Vagina (tissue), 2 donors: ENCODE measurements at regions not wholly inside any gene's neighbourhood (a gene's known extent, or its start where the extent isn't known, plus 50 kb on each side); places are given as distances from the start of the nearest gene placed in this dataset.
"Not testable (repeated sequence)": the region's sequence is repeated elsewhere in the genome, so short reads cannot be mapped to it uniquely, and the experiment has no call there.

Experiments used
- DNase-seq, 2 donors: peaks; one replicate each; pipeline ENCODE4 v3.0.0-alpha.2; 2017; ENCODE audit errors: extremely low spot score in 2 of 2
- H3K27ac ChIP-seq: fragments of 200-600 bp; sonication (generic); one replicate; pipeline ENCODE4 v1.5.1; 2019
- H3K27me3 ChIP-seq: fragments of 200-600 bp; sonication (generic); one replicate; pipeline ENCODE4 v1.5.1; 2019
- H3K36me3 ChIP-seq, 2 donors: fragments of 200-600 bp; sonication (generic); one replicate each; pipeline ENCODE4 v1.5.1; 2017 to 2019
- H3K4me1 ChIP-seq: fragments of 200-600 bp; sonication (generic); one replicate; pipeline ENCODE4 v1.5.1; 2019
- H3K4me3 ChIP-seq, 2 donors: fragments of 200-600 bp; sonication (generic); 1 replicate in 1 of 2; 2 replicates in 1 of 2; pipeline ENCODE4 v1.5.1; 2016 to 2019
- H3K9me3 ChIP-seq: fragments of 200-600 bp; sonication (generic); one replicate; pipeline ENCODE4 v1.5.1; 2019
- POLR2A ChIP-seq, 2 donors: fragments of 450-650 bp; IDR thresholded peaks; one replicate each; pipeline ENCODE4 v1.6.1; 2017; ENCODE audit warnings: antibody characterized with exemption in 2 of 2, mild to moderate bottlenecking in 2 of 2, moderate library complexity in 2 of 2
- POLR2AphosphoS5 ChIP-seq, 2 donors: sonication (generic); formaldehyde crosslinking; IDR thresholded peaks; one replicate each; pipeline ENCODE4 v1.9.0; 2017; ENCODE audit warnings: antibody characterized with exemption in 2 of 2, mild to moderate bottlenecking in 2 of 2, low read depth in 1 of 2; ENCODE audit not compliant: insufficient read depth in 1 of 2
- intact Hi-C: fragments of 100-400 bp; cut with DNase I; formaldehyde crosslinking; loops from one replicate; pipeline ENCODE4 v1.15.1; 2023
- TF ChIP-seq, protein P1 (sequence below), 3 experiments: fragments of 450-650 bp in 2 of 3; fragments of 200-600 bp in 1 of 3; sonication (generic) in 1 of 3; IDR thresholded peaks; one replicate each; pipeline ENCODE4 v1.5.1; 2017 to 2019; ENCODE audit warnings: antibody characterized with exemption in 3 of 3, mild to moderate bottlenecking in 2 of 3, moderate library complexity in 2 of 3

DNA sequence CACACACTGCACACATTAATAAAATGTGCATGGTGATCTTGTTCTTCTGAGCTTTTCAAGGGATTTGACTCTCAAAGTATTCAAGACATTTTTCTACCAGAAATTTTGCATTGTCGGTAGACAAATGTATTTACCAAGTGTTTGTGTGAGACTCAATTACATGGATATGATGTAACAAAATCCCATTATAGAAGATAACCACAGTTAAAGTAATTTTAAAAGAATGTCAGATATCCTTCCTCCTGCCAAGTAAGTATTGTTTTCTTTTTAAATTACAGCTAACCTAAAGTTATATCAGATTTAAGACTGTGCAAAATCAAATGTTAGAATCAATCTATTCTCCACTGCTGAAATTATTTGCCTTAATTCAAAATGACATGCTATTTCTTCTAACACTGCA is 1344.5 kb upstream of the CHAC2 start:
- no peaks in the 10 kb centered on the region for H3K9me3 ChIP-seq
- TF ChIP-seq, protein P1, sequence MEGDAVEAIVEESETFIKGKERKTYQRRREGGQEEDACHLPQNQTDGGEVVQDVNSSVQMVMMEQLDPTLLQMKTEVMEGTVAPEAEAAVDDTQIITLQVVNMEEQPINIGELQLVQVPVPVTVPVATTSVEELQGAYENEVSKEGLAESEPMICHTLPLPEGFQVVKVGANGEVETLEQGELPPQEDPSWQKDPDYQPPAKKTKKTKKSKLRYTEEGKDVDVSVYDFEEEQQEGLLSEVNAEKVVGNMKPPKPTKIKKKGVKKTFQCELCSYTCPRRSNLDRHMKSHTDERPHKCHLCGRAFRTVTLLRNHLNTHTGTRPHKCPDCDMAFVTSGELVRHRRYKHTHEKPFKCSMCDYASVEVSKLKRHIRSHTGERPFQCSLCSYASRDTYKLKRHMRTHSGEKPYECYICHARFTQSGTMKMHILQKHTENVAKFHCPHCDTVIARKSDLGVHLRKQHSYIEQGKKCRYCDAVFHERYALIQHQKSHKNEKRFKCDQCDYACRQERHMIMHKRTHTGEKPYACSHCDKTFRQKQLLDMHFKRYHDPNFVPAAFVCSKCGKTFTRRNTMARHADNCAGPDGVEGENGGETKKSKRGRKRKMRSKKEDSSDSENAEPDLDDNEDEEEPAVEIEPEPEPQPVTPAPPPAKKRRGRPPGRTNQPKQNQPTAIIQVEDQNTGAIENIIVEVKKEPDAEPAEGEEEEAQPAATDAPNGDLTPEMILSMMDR (IDR thresholded peaks at IDR 0.05) = no peak
- TF ChIP-seq POLR2A (IDR thresholded peaks at IDR 0.05) (no peak), POLR2AphosphoS5 (IDR thresholded peaks at IDR 0.05; ENCODE audit: insufficient read depth in 1 of 2, low read depth in 1 of 2) (no peak)
- no peaks in the 10 kb centered on the region for H3K27me3 ChIP-seq
- no peaks in the 10 kb centered on the region for H3K36me3 ChIP-seq
- intact Hi-C loops = no loop called here
- DNase-seq = no peak
- no peak overlapping the region for H3K27ac ChIP-seq
- H3K4me1 ChIP-seq = no peaks in the 10 kb centered on the region
- no peak overlapping the region for H3K4me3 ChIP-seq

DNA sequence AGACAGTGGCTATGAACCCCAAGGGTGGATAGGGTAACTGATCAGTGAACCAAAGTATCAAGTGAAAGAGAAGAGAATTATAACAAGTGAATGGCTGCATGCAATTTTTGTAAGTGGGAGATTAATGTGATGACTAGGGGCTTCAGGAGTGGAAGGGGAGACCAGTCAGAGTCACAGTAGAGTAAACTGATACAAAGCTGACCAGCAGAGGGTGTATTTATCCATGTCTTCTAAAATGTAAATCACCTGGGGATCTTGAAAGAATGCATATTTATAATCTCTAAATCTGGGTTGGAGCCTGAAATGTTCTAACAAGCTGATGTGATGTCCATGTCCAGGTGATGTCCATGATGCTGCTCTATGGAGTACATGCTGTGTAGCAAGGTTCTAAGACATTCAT is 1351.3 kb upstream of the CHAC2 start:
- Histone ChIP-seq H3K36me3 (no peaks in the 10 kb centered on the region), H3K27ac (no peak overlapping the region), H3K27me3 (no peaks in the 10 kb centered on the region), H3K4me3 (no peak overlapping the region), H3K9me3 (no peaks in the 10 kb centered on the region), H3K4me1 (no peaks in the 10 kb centered on the region)
- TF ChIP-seq POLR2A (IDR thresholded peaks at IDR 0.05) = no peak
- TF ChIP-seq, protein P1 (IDR thresholded peaks at IDR 0.05) = no peak
- no peak for TF ChIP-seq POLR2AphosphoS5 (IDR thresholded peaks at IDR 0.05; ENCODE audit: insufficient read depth in 1 of 2, low read depth in 1 of 2)
- no peak for DNase-seq
- intact Hi-C loops = no loop called here

DNA sequence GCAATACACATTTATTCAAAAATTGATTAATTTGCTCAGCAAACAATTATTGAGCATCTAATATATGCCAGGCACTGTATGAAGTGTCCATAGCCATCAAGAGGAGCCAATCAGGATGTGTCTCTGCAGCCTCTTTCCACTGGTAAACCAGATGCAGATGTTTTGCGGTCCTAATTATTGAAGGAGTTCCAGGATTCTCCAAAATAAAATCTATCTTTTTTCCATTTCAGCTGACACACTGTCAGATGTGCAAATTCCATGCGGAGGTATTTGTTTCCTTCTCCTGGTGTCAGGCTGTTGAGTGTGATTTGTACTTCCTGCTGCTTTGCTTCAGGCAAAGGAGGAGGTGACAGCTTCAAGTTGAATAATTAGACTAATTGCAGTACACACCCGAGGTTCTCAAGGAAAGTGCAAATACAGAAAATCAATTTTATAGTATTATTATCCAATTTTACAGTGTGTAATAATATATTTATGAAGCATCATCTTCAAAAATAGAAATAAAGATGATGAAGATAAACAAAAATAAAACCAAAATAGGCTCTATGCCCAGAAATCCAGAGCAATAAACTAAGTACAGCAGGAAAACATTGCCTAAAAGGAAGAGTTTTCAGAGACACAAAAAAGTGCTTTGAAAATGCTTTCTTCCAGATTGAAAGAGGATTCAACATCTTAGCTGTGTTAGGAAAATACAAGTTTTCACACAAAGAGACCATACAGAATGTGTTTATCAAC is 1352.9 kb upstream of the CHAC2 start:
- Histone ChIP-seq H3K27me3 (no peaks in the 10 kb centered on the region), H3K27ac (no peak overlapping the region), H3K4me1 (no peaks in the 10 kb centered on the region), H3K9me3 (no peaks in the 10 kb centered on the region), H3K4me3 (no peak overlapping the region), H3K36me3 (no peaks in the 10 kb centered on the region)
- intact Hi-C loops = no loop called here
- TF ChIP-seq POLR2AphosphoS5 (IDR thresholded peaks at IDR 0.05; ENCODE audit: insufficient read depth in 1 of 2, low read depth in 1 of 2) = no peak
- TF ChIP-seq POLR2A (IDR thresholded peaks at IDR 0.05) = no peak
- TF ChIP-seq, protein P1 (IDR thresholded peaks at IDR 0.05) = no peak
- DNase-seq = no peak

DNA sequence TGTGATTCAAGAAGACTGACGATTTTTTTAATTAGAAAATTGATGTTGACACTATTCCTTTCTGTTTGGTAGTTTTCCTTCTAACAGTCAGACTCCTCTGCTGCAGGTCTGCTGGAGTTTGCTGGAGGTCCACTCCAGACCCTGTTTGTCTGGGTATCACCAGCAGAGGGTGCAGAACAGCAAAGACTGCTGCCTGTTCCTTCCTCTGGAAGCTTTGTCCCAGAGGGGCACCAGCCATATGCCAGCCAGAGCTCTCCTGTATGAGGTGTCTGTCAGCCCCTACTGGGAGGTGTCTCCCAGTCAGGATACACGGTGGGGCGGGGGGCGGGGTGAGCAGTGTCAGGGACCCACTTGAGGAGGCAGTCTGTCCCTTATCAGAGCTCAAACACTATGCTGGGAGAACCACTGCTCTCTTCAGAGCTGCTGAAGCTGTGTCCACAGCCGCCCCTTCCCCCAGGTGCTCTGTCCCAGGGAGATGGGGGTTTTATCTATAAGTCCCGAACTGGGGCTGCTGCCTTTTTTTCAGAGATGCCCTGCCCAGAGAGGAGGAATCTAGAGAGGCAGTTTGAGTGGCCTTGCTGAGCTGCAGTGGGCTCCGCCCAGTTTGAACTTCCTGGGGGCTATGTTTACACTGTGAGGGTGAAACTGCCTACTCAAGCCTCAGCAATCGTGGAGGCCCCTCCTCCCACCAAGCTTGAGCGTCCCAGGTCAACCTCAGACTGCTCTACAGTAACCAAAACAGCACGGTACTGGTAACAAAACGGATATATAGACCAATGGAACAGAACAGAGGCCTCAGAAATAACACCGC is 1358.1 kb upstream of the CHAC2 start:
- H3K4me1 ChIP-seq, H3K27me3 ChIP-seq, H3K9me3 ChIP-seq, H3K27ac ChIP-seq, intact Hi-C loops, H3K36me3 ChIP-seq, DNase-seq, H3K4me3 ChIP-seq: not testable (repeated sequence)

DNA sequence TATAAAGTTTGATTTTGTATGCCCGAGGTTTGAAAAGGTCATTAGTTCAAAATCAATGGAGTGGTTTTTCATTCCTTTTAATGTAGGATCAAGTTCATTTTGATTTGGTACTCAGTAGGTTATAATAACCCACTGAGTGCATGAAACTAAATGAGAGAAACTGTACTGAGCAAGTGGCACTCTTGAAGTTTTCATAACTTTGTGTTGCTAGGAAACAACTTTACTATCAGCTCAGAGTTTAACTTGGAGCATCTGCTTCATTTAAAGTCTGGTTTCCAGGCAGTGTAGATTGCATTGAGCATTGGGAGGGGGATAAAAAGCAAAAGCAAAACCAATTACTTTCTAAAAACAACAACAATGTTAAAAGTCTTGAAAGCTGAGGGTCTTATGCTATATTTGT is 1361.6 kb upstream of the CHAC2 start:
- TF ChIP-seq POLR2AphosphoS5 (IDR thresholded peaks at IDR 0.05; ENCODE audit: insufficient read depth in 1 of 2, low read depth in 1 of 2) (no peak), POLR2A (IDR thresholded peaks at IDR 0.05) (no peak)
- TF ChIP-seq, protein P1 (IDR thresholded peaks at IDR 0.05) = no peak

More for the DNA sequence above, 1361.6 kb upstream of the CHAC2 start:
- Histone ChIP-seq H3K4me3 (no peak overlapping the region), H3K27ac (no peak overlapping the region), H3K36me3 (no peaks in the 10 kb centered on the region), H3K9me3 (no peaks in the 10 kb centered on the region), H3K4me1 (no peaks in the 10 kb centered on the region), H3K27me3 (no peaks in the 10 kb centered on the region)
- no peak for DNase-seq
- intact Hi-C loops = no loop called here
